ENCODE measurements at regions not wholly inside any gene's neighbourhood (a gene's known extent, or its start where the extent isn't known, plus 50 kb on each side); places are given as distances from the start of the nearest gene placed in this dataset.

- no peak for TF ChIP-seq CTCF (IDR thresholded peaks at IDR 0.05)
- no peak for TF ChIP-seq POLR2A (IDR thresholded peaks at IDR 0.05)
Measured at GRCh38 chr10:105982735-105983134, 1181.8 kb downstream of the SORCS1 start.
